HG03159 (cell line): ENCODE measurements at regions not wholly inside any gene's neighbourhood (a gene's known extent, or its start where the extent isn't known, plus 50 kb on each side); places are given as distances from the start of the nearest gene placed in this dataset.
A peak's percentile ranks its signal among the peaks of the same experiment; 100 is the strongest.
"Not testable (repeated sequence)": the region's sequence is repeated elsewhere in the genome, so short reads cannot be mapped to it uniquely, and the experiment has no call there.

Source experiments
- ATAC-seq: cut with Tn5 transposase; IDR thresholded peaks from one replicate; pipeline ENCODE4 v1.9.1; 2021; ENCODE audit warnings: mild to moderate bottlenecking, moderate library complexity; ENCODE audit not compliant: unreplicated experiment

GRCh38 chr1:229710746-229711145, 84.7 kb downstream of the URB2 start:
- no peak for ATAC-seq

- no peak for ATAC-seq
Measured at GRCh38 chr1:229714306-229714705, 88.3 kb downstream of the URB2 start.

GRCh38 chr1:229714964-229715603, 89.0 kb downstream of the URB2 start:
- ATAC-seq = peak; percentile 76

GRCh38 chr1:229716069-229716468, 90.0 kb downstream of the URB2 start:
- no peak for ATAC-seq

- no peak for ATAC-seq
Measured at GRCh38 chr1:229716704-229717103, 90.7 kb downstream of the URB2 start.

GRCh38 chr1:229717786-229718576, 91.9 kb downstream of the URB2 start:
- no peak for ATAC-seq

- ATAC-seq = no peak
Measured at GRCh38 chr1:229726061-229726460, 100.0 kb downstream of the URB2 start.

GRCh38 chr1:229729916-229730315, 103.9 kb downstream of the URB2 start:
- no peak for ATAC-seq

GRCh38 chr1:229730573-229730972, 104.5 kb downstream of the URB2 start:
- no peak for ATAC-seq

GRCh38 chr1:229732061-229732460, 106.0 kb downstream of the URB2 start:
- no peak for ATAC-seq

- no peak for ATAC-seq
Measured at GRCh38 chr1:229736376-229736775, 110.3 kb downstream of the URB2 start.

- ATAC-seq = not testable (repeated sequence)
Measured at GRCh38 chr1:229742614-229743013, 116.6 kb downstream of the URB2 start.

GRCh38 chr1:229749992-229750391, 123.9 kb downstream of the URB2 start:
- ATAC-seq = no peak

GRCh38 chr1:229751610-229752009, 125.6 kb downstream of the URB2 start:
- no peak for ATAC-seq

- ATAC-seq = no peak
Measured at GRCh38 chr1:229752679-229753078, 126.6 kb downstream of the URB2 start.

- no peak for ATAC-seq
Measured at GRCh38 chr1:229753764-229754551, 127.9 kb downstream of the URB2 start.

GRCh38 chr1:229756666-229757065, 130.6 kb downstream of the URB2 start:
- ATAC-seq = no peak

- ATAC-seq = no peak
Measured at GRCh38 chr1:229757226-229757625, 131.2 kb downstream of the URB2 start.

GRCh38 chr1:229758101-229759036, 132.3 kb downstream of the URB2 start:
- no peak for ATAC-seq

- ATAC-seq = no peak
Measured at GRCh38 chr1:229759037-229759435, 133.0 kb downstream of the URB2 start.

- ATAC-seq = no peak
Measured at GRCh38 chr1:229759586-229759985, 133.5 kb downstream of the URB2 start.
